ENCODE measurements at regions not wholly inside any gene's neighbourhood (a gene's known extent, or its start where the extent isn't known, plus 50 kb on each side); places are given as distances from the start of the nearest gene placed in this dataset.

- TF ChIP-seq CTCF (IDR thresholded peaks at IDR 0.05 in 2 of 3, conservative IDR thresholded peaks at IDR 0.05 in 1 of 3; ENCODE audit: control insufficient read depth in 2 of 3, extremely low read depth in 1 of 3, insufficient read depth in 1 of 3, low read depth in 3 of 3, low read length in 3 of 3): no peak
- TF ChIP-seq ELK1 (IDR thresholded peaks at IDR 0.05; ENCODE audit: low read depth, low read length): no peak
- no peak for TF ChIP-seq STAT1 (conservative IDR thresholded peaks at IDR 0.05)
- TF ChIP-seq TAF1 (IDR thresholded peaks at IDR 0.05; ENCODE audit: borderline replicate concordance, low read depth, low read length): no peak
- TF ChIP-seq BHLHE40 (IDR thresholded peaks at IDR 0.05; ENCODE audit: borderline replicate concordance in 1 of 2, low read depth in 2 of 2, low read length in 1 of 2): no peak
- no peak for TF ChIP-seq RAD21 (IDR thresholded peaks at IDR 0.05; ENCODE audit: insufficient read depth, low read depth, low read length)
These were observed 102.9 kb upstream of the ETAA1 start for GRCh38 chr2:67294218-67294617.

All from GM12878 (cell line).